Activated CD4-positive, alpha-beta memory T cell treated with anti-CD3 and anti-CD28 coated beads for 36 hours (primary cell): ENCODE measurements at regions not wholly inside any gene's neighbourhood (a gene's known extent, or its start where the extent isn't known, plus 50 kb on each side); places are given as distances from the start of the nearest gene placed in this dataset.

ENCODE experiments used
- CTCF ChIA-PET: fragments of 350-600 bp; sonication (Branson Sonifier 250); formaldehyde crosslinking; loops from one replicate; lab custom pipeline; 2021; ENCODE audit warnings: antibody characterized with exemption, inconsistent platforms; lab: Charles Lee
- POLR2A ChIA-PET: fragments of 350-600 bp; sonication (Branson Sonifier 250); formaldehyde crosslinking; loops from one replicate; lab custom pipeline; 2021; ENCODE audit warnings: antibody characterized with exemption; lab: Charles Lee
- DNase-seq: peaks from one replicate; pipeline ENCODE4 v3.0.0-alpha.2; 2020
- H3K27ac Mint-ChIP-seq: one replicate; pipeline ENCODE4 v1.8.0; 2021; ENCODE audit warnings: mixed read lengths
- H3K27me3 Mint-ChIP-seq: one replicate; pipeline ENCODE4 v1.8.0; 2021; ENCODE audit warnings: mixed read lengths
- H3K36me3 Mint-ChIP-seq: one replicate; pipeline ENCODE4 v1.8.0; 2021; ENCODE audit warnings: mixed read lengths
- H3K4me1 Mint-ChIP-seq: one replicate; pipeline ENCODE4 v1.8.0; 2021; ENCODE audit warnings: low read depth, mixed read lengths
- H3K4me3 Mint-ChIP-seq: one replicate; pipeline ENCODE4 v1.8.0; 2021; ENCODE audit warnings: mild to moderate bottlenecking, mixed read lengths
- H3K9me3 Mint-ChIP-seq: one replicate; pipeline ENCODE4 v1.8.0; 2021; ENCODE audit warnings: mixed read lengths
- intact Hi-C: fragments of 100-400 bp; cut with micrococcal nuclease; formaldehyde crosslinking; loops from one replicate; pipeline ENCODE4 v1.15.1; 2023

- Mint-ChIP-seq H3K4me3 (no peak overlapping the region), H3K9me3 (peaks cover 25% of the 10 kb centered on the region), H3K27me3 (no peaks in the 10 kb centered on the region), H3K36me3 (no peaks in the 10 kb centered on the region), H3K4me1 (no peaks in the 10 kb centered on the region), H3K27ac (no peak overlapping the region)
- intact Hi-C loops: no loop called here
- no peak for DNase-seq
- POLR2A ChIA-PET: no interaction called here
- CTCF ChIA-PET: no interaction called here
Measured at GRCh38 chr20:6925744-6926278, 158.3 kb downstream of the BMP2 start.

GRCh38 chr20:6940048-6940447 lies 172.6 kb downstream of the BMP2 start:
- ChIA-PET CTCF (no interaction called here), POLR2A (no interaction called here)
- Mint-ChIP-seq H3K4me3 (no peak overlapping the region), H3K36me3 (no peaks in the 10 kb centered on the region), H3K27ac (no peak overlapping the region), H3K27me3 (no peaks in the 10 kb centered on the region), H3K4me1 (no peaks in the 10 kb centered on the region), H3K9me3 (peaks cover 14% of the 10 kb centered on the region)
- intact Hi-C loops: no loop called here
- DNase-seq: no peak

- H3K27ac Mint-ChIP-seq: no peak overlapping the region
- ChIA-PET CTCF (no interaction called here), POLR2A (no interaction called here)
- no peaks in the 10 kb centered on the region for H3K4me1 Mint-ChIP-seq
- intact Hi-C loops: no loop called here
- no peak overlapping the region for H3K4me3 Mint-ChIP-seq
- no peaks in the 10 kb centered on the region for H3K36me3 Mint-ChIP-seq
- H3K27me3 Mint-ChIP-seq: no peaks in the 10 kb centered on the region
- H3K9me3 Mint-ChIP-seq: peaks cover 17% of the 10 kb centered on the region
- no peak for DNase-seq
Measured at GRCh38 chr20:6940876-6941275, 173.4 kb downstream of the BMP2 start.

- Mint-ChIP-seq H3K4me1 (no peaks in the 10 kb centered on the region), H3K36me3 (no peaks in the 10 kb centered on the region), H3K27me3 (no peaks in the 10 kb centered on the region), H3K27ac (no peak overlapping the region), H3K9me3 (peaks cover 17% of the 10 kb centered on the region), H3K4me3 (no peak overlapping the region)
- ChIA-PET POLR2A (no interaction called here), CTCF (no interaction called here)
- DNase-seq: no peak
- intact Hi-C loops: no loop called here
Measured at GRCh38 chr20:6941571-6941970, 174.1 kb downstream of the BMP2 start.

- no peaks in the 10 kb centered on the region for H3K4me1 Mint-ChIP-seq
- ChIA-PET CTCF (no interaction called here), POLR2A (no interaction called here)
- H3K27ac Mint-ChIP-seq: no peak overlapping the region
- H3K27me3 Mint-ChIP-seq: no peaks in the 10 kb centered on the region
- DNase-seq: no peak
- intact Hi-C loops: no loop called here
- no peak overlapping the region for H3K4me3 Mint-ChIP-seq
- no peaks in the 10 kb centered on the region for H3K36me3 Mint-ChIP-seq
- H3K9me3 Mint-ChIP-seq: peaks cover 12% of the 10 kb centered on the region
Measured at GRCh38 chr20:6942266-6942665, 174.8 kb downstream of the BMP2 start.

- ChIA-PET CTCF (no interaction called here), POLR2A (no interaction called here)
- Mint-ChIP-seq H3K27ac (no peak overlapping the region), H3K27me3 (no peaks in the 10 kb centered on the region), H3K4me3 (no peak overlapping the region), H3K36me3 (no peaks in the 10 kb centered on the region), H3K9me3 (peaks cover 8% of the 10 kb centered on the region), H3K4me1 (no peaks in the 10 kb centered on the region)
- intact Hi-C loops: no loop called here
- no peak for DNase-seq
Measured at GRCh38 chr20:6944292-6944691, 176.8 kb downstream of the BMP2 start.

GRCh38 chr20:6953611-6954010 lies 186.1 kb downstream of the BMP2 start:
- CTCF ChIA-PET: no interaction called here
- no peak for DNase-seq
- peaks cover 26% of the 10 kb centered on the region for H3K9me3 Mint-ChIP-seq
- no peaks in the 10 kb centered on the region for H3K36me3 Mint-ChIP-seq
- H3K4me1 Mint-ChIP-seq: no peaks in the 10 kb centered on the region
- no peak overlapping the region for H3K4me3 Mint-ChIP-seq
- no peak overlapping the region for H3K27ac Mint-ChIP-seq
- POLR2A ChIA-PET: no interaction called here
- no peaks in the 10 kb centered on the region for H3K27me3 Mint-ChIP-seq
- intact Hi-C loops: no loop called here

- CTCF ChIA-PET: no interaction called here
- POLR2A ChIA-PET: no interaction called here
- Mint-ChIP-seq H3K27ac (no peak overlapping the region), H3K36me3 (no peaks in the 10 kb centered on the region), H3K4me3 (no peak overlapping the region), H3K4me1 (no peaks in the 10 kb centered on the region), H3K27me3 (no peaks in the 10 kb centered on the region), H3K9me3 (peaks cover 26% of the 10 kb centered on the region)
- no peak for DNase-seq
- intact Hi-C loops: no loop called here
Measured at GRCh38 chr20:6954219-6954618, 186.7 kb downstream of the BMP2 start.

GRCh38 chr20:6956056-6956455 lies 188.6 kb downstream of the BMP2 start:
- no peaks in the 10 kb centered on the region for H3K36me3 Mint-ChIP-seq
- no peak for DNase-seq
- intact Hi-C loops: no loop called here
- ChIA-PET CTCF (no interaction called here), POLR2A (no interaction called here)
- H3K9me3 Mint-ChIP-seq: peaks cover 27% of the 10 kb centered on the region
- H3K4me3 Mint-ChIP-seq: no peak overlapping the region
- H3K27me3 Mint-ChIP-seq: no peaks in the 10 kb centered on the region
- no peak overlapping the region for H3K27ac Mint-ChIP-seq
- H3K4me1 Mint-ChIP-seq: no peaks in the 10 kb centered on the region

- CTCF ChIA-PET: no interaction called here
- H3K27ac Mint-ChIP-seq: no peak overlapping the region
- no peaks in the 10 kb centered on the region for H3K4me1 Mint-ChIP-seq
- H3K4me3 Mint-ChIP-seq: no peak overlapping the region
- H3K27me3 Mint-ChIP-seq: no peaks in the 10 kb centered on the region
- POLR2A ChIA-PET: no interaction called here
- intact Hi-C loops: no loop called here
- peaks cover 24% of the 10 kb centered on the region for H3K9me3 Mint-ChIP-seq
- DNase-seq: no peak
- no peaks in the 10 kb centered on the region for H3K36me3 Mint-ChIP-seq
Measured at GRCh38 chr20:6956574-6956973, 189.1 kb downstream of the BMP2 start.

- CTCF ChIA-PET: no interaction called here
- H3K9me3 Mint-ChIP-seq: peaks cover 20% of the 10 kb centered on the region
Measured at GRCh38 chr20:6959900-6960312, 192.4 kb downstream of the BMP2 start.

GRCh38 chr20:6966721-6967120 lies 199.2 kb downstream of the BMP2 start:
- Mint-ChIP-seq H3K27ac (no peak overlapping the region), H3K4me3 (no peak overlapping the region), H3K4me1 (no peaks in the 10 kb centered on the region), H3K9me3 (peaks cover 19% of the 10 kb centered on the region), H3K27me3 (no peaks in the 10 kb centered on the region), H3K36me3 (no peaks in the 10 kb centered on the region)
- ChIA-PET CTCF (no interaction called here), POLR2A (no interaction called here)
- intact Hi-C loops: no loop called here
- no peak for DNase-seq

More at GRCh38 chr20:6959900-6960312, 192.4 kb downstream of the BMP2 start:
- no peaks in the 10 kb centered on the region for H3K27me3 Mint-ChIP-seq
- POLR2A ChIA-PET: no interaction called here
- no peak overlapping the region for H3K4me3 Mint-ChIP-seq
- H3K36me3 Mint-ChIP-seq: no peaks in the 10 kb centered on the region
- DNase-seq: no peak
- H3K27ac Mint-ChIP-seq: no peak overlapping the region
- intact Hi-C loops: no loop called here
- no peaks in the 10 kb centered on the region for H3K4me1 Mint-ChIP-seq

GRCh38 chr20:6974838-6975237 lies 207.4 kb downstream of the BMP2 start:
- H3K4me1 Mint-ChIP-seq: no peaks in the 10 kb centered on the region
- H3K27me3 Mint-ChIP-seq: no peaks in the 10 kb centered on the region
- DNase-seq: no peak
- no peak overlapping the region for H3K4me3 Mint-ChIP-seq
- ChIA-PET POLR2A (no interaction called here), CTCF (no interaction called here)
- H3K9me3 Mint-ChIP-seq: peaks cover 7% of the 10 kb centered on the region
- intact Hi-C loops: no loop called here
- no peak overlapping the region for H3K27ac Mint-ChIP-seq
- no peaks in the 10 kb centered on the region for H3K36me3 Mint-ChIP-seq
